Stimulated activated naive CD8-positive, alpha-beta T cell treated with anti-CD3 and anti-CD28 coated beads, Interleukin-15, amount 100 ng/mL, for 72 hours (primary cell): ENCODE measurements at regions not wholly inside any gene's neighbourhood (a gene's known extent, or its start where the extent isn't known, plus 50 kb on each side); places are given as distances from the start of the nearest gene placed in this dataset.

ENCODE experiments used
- ATAC-seq: fragments of 150-1000 bp; cut with Tn5 transposase; 2 replicates; pipeline ENCODE4 v1.10.0; 2021; ENCODE audit warnings: mild to moderate bottlenecking, moderate library complexity
- DNase-seq, 2 donors: peaks; one replicate each; pipeline ENCODE4 v3.0.0; 2021 to 2022
- H3K27ac Mint-ChIP-seq, 2 donors: one replicate each; pipeline ENCODE4 v1.8.0; 2022; ENCODE audit warnings: mild to moderate bottlenecking in 2 of 2, mixed read lengths in 2 of 2, moderate library complexity in 2 of 2
- H3K27me3 Mint-ChIP-seq: one replicate; pipeline ENCODE4 v1.8.0; 2022; ENCODE audit warnings: mixed read lengths
- H3K4me1 Mint-ChIP-seq: one replicate; pipeline ENCODE4 v1.8.0; 2022; ENCODE audit warnings: mild to moderate bottlenecking, mixed read lengths
- H3K4me3 Mint-ChIP-seq, 2 donors: one replicate each; pipeline ENCODE4 v1.8.0; 2022; ENCODE audit warnings: mild to moderate bottlenecking in 2 of 2, mixed read lengths in 2 of 2, moderate library complexity in 1 of 2
- H3K9me3 Mint-ChIP-seq, 2 donors: one replicate each; pipeline ENCODE4 v1.8.0; 2022; ENCODE audit warnings: mixed read lengths in 2 of 2

DNA sequence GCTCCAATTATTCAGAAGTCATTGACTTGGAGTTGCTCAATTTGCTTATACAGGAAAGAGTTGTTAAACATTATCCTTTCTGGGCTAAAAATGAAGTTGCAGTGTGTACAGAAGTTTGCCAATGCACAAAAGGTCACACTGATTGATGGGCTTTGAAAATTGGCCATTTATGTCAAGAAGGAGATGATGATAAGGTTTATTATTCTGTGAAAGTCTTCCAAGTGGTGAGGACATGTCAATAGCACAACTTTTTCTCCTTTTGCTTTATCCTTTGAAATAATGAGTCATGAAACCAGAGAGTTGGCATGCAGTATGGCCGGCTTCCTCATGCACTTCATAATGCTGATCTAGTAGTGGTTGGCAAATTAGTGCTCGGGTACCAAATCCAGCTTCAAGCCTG is 848.5 kb upstream of the WWC1 start:
- Mint-ChIP-seq H3K4me3 (no peak overlapping the region), H3K27ac (no peak overlapping the region), H3K4me1 (no peaks in the 10 kb centered on the region), H3K9me3 (peaks cover 6 to 9% of the 10 kb centered on the region in 2 donors), H3K27me3 (no peaks in the 10 kb centered on the region)
- ATAC-seq, result no peak
- DNase-seq, result no peak

DNA sequence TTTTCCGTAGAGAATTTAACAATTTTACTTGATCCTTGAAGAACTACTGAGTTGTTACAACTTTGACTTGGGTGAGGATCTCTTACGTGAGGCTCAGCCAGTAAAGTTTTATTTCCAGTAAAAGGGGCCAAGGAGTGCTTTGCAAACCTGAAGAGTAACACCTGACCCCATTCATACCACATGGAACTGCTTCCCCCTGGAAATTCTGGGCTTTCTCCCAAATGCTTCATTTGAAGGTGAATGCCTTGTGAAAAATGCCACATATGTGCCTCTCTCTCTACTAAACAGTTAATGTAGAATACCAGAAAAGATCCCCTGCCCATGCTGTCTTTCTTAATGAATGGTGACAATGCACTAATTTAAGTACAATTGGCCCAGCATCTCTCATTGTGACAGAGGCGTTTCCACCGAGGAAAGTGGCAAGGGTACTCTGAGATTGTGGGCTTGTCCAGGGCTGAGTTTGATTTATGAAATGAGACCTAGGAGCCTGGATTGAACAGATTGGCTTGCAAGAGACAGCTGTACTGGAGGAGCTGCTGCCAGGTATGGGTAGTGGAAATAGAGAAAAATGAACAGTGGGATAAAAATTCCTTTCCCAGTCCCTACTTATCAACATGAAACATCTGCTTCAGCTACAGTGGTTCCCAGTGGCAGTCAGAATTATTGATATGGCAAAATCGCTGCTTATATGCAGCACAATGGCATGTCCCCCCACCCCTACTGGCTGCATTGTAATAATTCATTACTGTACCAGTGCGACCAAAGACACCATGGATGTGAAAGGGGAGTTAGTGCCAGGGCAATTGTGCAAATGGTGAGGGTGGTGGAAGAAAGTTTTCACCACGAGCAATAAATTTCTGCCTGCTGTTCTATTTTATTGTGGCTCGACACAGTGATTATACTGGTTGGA is 843.7 kb upstream of the WWC1 start:
- no peak overlapping the region for H3K27ac Mint-ChIP-seq
- H3K27me3 Mint-ChIP-seq, result no peaks in the 10 kb centered on the region
- H3K4me1 Mint-ChIP-seq, result no peaks in the 10 kb centered on the region
- H3K9me3 Mint-ChIP-seq, result peaks cover 0 to 6% of the 10 kb centered on the region in 2 donors
- DNase-seq (no peak), ATAC-seq (no peak)
- no peak overlapping the region for H3K4me3 Mint-ChIP-seq

DNA sequence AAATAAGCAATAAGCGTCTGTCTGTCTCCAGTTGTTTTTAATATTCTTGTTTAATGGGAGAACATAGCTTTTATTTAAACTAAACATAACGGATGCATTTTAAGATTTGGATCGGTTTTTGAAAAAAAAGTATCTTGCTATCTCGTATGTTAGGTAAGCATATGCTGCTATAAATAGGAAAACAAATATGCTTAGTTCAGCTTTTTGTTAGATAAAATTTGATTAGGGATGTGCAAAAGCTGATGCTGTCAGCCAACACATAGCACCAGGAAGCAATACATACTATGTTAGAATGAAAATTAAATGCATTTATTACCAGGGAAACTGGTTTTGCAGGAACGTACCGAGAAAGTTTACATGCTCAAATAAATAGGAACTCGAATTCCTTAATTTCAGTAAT is 843.1 kb upstream of the WWC1 start:
- no peaks in the 10 kb centered on the region for H3K27me3 Mint-ChIP-seq
- DNase-seq, result no peak
- no peaks in the 10 kb centered on the region for H3K4me1 Mint-ChIP-seq
- no peak overlapping the region for H3K4me3 Mint-ChIP-seq
- no peak for ATAC-seq
- peaks cover 0 to 6% of the 10 kb centered on the region in 2 donors for H3K9me3 Mint-ChIP-seq
- no peak overlapping the region for H3K27ac Mint-ChIP-seq

DNA sequence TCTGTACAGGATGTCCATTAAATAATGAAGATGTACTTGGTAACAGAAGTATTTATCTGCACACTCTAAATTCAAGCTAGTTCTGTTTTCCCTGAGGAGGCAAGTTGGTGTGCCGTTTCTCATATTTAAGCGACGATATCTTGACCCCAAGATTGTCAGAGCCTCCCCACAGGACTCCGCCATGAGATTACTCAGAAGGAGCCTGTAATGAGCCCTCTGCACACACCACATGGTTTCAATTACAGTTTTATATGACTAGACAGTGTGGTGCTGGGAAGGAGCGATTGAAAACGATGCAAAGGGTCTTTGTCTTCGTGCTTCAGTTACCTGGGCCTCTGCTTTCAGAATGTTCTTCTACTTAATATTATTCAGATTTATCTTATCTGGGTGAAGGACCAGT is 840.4 kb upstream of the WWC1 start:
- DNase-seq (no peak), ATAC-seq (no peak)
- Mint-ChIP-seq H3K4me1 (no peaks in the 10 kb centered on the region), H3K9me3 (peaks cover 0 to 6% of the 10 kb centered on the region in 2 donors), H3K27ac (no peak overlapping the region), H3K4me3 (no peak overlapping the region), H3K27me3 (no peaks in the 10 kb centered on the region)

DNA sequence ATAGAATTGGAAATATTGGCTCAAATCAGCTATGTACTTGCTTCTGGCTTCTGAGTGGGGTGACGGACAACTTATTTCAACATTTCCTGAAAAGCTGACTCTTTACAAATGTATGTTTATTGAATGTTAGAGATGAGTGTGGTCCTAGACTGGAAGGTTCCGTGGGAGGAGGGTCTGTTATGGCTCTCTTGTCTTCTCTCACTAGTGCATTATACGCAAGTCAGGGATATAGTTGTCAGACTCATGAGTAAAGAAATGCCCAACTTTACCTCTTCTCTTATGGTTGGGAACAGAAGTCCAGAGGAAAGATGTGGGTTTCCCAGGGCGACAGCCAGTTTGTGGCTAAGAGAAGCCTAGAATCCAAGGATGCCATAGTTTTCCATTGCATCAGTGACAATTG is 839.3 kb upstream of the WWC1 start:
- Mint-ChIP-seq H3K27ac (no peak overlapping the region), H3K4me3 (no peak overlapping the region), H3K4me1 (no peaks in the 10 kb centered on the region), H3K27me3 (no peaks in the 10 kb centered on the region), H3K9me3 (peaks cover 0 to 6% of the 10 kb centered on the region in 2 donors)
- ATAC-seq (no peak), DNase-seq (no peak)

DNA sequence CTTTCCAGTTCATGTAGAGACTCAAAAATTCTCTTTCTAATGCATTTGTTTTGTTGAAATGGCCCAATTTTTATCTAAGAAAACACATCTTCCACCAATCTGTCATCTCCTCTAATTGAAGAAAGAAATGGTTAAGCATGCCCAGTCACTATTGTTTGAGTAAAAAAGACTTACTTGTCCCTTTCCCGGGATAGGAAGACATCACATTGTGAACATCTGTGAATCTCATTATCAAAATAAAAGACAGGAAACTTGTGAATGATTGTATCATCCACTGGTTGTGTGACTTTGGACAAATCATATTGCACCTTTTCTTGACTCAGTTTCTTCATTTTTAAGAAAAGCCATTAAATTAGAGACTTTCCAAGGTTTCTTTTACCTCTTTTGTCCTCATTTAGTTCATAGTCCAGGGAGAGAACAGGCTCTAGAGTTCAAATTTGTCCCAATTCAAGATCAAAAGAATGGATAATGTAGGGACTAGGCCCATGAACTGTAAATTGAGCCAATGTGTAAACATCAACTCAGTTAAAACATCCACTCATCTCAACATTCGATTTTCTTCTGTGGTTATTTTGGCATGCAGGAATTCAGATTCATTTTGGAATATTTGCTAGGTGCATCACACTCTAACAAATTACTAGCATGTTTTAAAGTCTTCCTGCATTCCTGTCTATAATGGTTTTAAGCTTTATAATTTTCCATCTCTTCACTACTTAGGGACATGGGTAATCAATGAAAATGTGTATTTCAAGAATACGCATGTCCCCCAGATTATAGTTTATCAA is 838.0 kb upstream of the WWC1 start:
- DNase-seq, result no peak
- no peaks in the 10 kb centered on the region for H3K4me1 Mint-ChIP-seq
- no peak for ATAC-seq
- H3K27ac Mint-ChIP-seq, result no peak overlapping the region
- H3K9me3 Mint-ChIP-seq, result peaks cover 0 to 6% of the 10 kb centered on the region in 2 donors
- H3K27me3 Mint-ChIP-seq, result no peaks in the 10 kb centered on the region
- no peak overlapping the region for H3K4me3 Mint-ChIP-seq

DNA sequence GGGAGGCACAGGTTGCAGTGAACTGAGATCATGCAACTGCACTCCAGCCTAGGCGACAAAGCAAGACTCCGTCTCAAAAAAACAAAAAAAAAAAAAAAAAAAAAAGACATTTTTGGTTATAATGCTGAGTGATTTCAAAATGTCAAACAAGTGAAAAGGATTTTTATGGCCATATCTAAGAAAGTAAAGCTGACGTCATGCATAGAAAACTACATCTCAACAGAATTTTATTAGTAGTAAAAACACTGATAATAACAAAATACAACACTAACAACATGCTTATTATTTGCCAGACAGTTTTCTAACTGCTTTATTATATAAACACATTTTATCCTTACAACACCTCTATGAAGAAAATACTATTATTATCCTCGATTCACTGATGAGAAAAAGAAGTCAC is 833.0 kb upstream of the WWC1 start:
- DNase-seq (no peak), ATAC-seq (no peak)
- Mint-ChIP-seq H3K4me3 (no peak overlapping the region), H3K27me3 (no peaks in the 10 kb centered on the region), H3K27ac (no peak overlapping the region), H3K9me3 (peaks cover 7 to 14% of the 10 kb centered on the region in 2 donors), H3K4me1 (no peaks in the 10 kb centered on the region)

DNA sequence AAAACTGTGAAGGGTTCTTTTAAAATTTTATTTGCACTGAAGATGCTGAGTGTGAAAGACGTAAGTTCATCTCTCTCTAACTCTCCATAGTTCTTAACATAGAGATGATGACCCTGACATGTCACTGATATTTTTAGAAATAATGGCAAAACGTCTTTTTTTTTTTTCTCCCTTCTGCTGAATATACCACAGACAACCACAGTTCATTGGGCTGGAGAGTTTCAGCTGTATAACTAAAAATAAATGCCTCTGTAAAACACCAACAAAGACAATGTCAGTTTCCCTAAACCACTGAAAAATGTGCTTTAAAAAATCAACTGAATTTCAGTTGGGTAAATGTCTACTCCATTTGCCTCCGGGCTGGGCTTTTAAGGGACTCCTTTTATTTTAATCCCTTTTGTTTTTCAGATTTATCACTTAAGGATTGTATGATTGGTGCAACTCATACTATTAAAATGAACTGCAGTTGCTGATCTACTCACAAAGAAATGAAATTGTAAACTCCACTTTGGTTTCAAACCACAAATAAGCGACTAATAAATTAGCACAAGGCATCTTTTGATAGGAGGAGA is 830.9 kb upstream of the WWC1 start:
- no peak overlapping the region for H3K27ac Mint-ChIP-seq
- H3K27me3 Mint-ChIP-seq, result no peaks in the 10 kb centered on the region
- H3K4me1 Mint-ChIP-seq, result no peaks in the 10 kb centered on the region
- ATAC-seq (no peak), DNase-seq (no peak)
- H3K4me3 Mint-ChIP-seq, result no peak overlapping the region
- peaks cover 7 to 14% of the 10 kb centered on the region in 2 donors for H3K9me3 Mint-ChIP-seq

DNA sequence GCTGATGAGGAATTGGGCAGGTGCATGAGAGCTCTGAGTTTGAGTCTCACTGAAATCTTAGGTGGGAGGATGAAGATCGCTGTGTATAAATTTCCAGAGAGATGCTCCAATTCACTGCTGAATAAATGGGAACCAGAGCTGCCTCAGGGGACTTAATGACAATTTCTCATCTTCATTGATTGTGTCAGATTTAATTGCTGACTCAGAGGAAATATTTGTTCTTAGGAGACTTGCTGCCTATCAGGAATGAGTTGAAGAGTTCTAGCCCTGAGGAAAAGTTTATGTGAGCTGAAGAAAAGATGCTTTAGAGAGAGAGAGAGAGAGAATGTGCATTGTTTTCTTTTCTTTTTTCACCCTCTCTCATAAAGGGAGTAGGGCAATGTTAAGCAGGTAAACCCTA is 827.5 kb upstream of the WWC1 start:
- Mint-ChIP-seq H3K9me3 (peaks cover 13 to 15% of the 10 kb centered on the region in 2 donors), H3K27ac (no peak overlapping the region), H3K27me3 (no peaks in the 10 kb centered on the region), H3K4me1 (no peaks in the 10 kb centered on the region), H3K4me3 (no peak overlapping the region)
- ATAC-seq (no peak), DNase-seq (no peak)

DNA sequence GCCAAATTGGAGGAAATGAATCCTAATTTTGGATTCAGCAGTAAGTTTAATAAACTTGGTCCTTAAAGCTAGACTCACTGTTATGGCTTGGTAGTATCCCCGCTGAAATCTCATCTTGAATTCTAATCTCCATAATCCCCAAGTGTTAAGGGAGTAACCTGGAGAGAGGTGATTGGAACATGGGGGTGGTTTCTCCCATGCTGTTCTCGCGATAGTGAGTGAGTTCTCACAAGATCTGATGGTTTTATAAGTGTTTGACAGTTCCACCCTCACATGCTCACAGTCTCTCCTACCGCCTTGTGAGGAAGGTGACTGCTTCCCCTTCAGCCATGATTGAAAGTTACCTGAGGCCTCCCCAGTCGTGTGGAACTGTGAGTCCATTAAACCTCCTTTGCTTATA is 824.5 kb upstream of the WWC1 start:
- ATAC-seq, result no peak
- no peaks in the 10 kb centered on the region for H3K4me1 Mint-ChIP-seq
- H3K27ac Mint-ChIP-seq, result no peak overlapping the region
- no peaks in the 10 kb centered on the region for H3K27me3 Mint-ChIP-seq
- peaks cover 12 to 13% of the 10 kb centered on the region in 2 donors for H3K9me3 Mint-ChIP-seq
- no peak overlapping the region for H3K4me3 Mint-ChIP-seq
- no peak for DNase-seq

DNA sequence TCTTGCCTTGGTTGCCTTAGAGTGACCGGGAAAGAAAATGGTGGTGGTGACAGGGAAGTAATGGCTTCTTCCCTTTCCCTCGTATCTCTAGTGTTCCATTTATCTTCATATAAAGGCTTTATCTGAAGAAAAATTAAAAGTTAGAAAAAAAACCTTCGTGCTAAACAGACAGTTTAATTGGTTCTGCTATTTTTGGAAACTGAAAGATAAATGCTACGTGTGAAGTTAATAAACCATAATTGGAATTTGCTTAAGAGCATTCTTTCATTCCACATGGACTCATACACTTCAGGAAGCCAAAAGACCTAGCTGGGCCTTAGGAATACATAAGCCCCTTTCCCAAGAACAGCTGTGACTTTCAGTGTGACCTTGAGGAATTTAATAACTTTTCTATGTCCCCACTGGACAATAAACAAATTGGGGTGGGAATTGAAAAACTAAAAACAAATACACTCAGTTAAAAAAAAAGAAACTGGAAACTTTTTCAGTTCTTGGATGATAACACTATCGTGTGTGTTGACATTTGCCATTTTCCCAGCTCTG is 818.8 kb upstream of the WWC1 start:
- DNase-seq (no peak), ATAC-seq (no peak)
- Mint-ChIP-seq H3K27me3 (no peaks in the 10 kb centered on the region), H3K9me3 (peaks cover 0 to 4% of the 10 kb centered on the region in 2 donors), H3K4me3 (no peak overlapping the region), H3K4me1 (no peaks in the 10 kb centered on the region), H3K27ac (no peak overlapping the region)

DNA sequence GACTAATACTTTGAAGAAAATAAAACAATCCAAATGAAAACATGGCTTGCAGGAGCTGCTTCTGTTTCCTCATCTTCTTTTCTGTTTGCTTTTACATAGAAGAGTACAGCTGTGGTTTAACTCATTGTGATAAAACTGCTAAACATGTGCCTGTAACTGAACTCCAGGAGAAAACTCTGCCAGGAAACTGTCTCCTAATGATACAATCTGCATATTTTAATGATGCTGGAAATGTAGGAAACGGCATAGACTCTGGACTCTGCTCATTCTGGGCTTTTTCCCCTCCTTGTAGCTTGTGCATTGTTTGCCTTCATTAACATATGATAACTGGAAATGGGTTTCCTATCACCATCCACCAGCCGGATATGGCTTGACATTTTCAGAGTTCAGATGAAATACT is 813.3 kb upstream of the WWC1 start:
- H3K4me3 Mint-ChIP-seq, result no peak overlapping the region

DNA sequence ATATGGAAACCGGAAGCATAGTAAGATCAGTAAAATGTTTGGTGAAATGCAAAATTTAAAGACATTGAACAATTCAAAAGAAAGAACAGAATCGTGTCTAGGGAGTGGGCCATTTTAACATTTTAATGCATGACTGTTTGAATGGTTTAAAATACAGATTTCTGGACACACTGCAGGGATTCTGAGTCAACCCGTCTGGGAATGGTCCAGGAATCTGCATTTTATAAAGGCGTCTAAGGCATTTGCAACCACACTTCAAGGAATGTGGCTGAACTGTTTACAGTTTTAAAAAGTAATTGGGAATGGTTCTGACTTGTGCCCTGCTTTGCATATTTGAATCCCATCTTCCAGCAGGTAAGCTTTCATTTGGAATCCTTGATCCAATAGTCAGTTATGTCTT is 811.7 kb upstream of the WWC1 start:
- Mint-ChIP-seq H3K4me3 (no peak overlapping the region), H3K4me1 (no peaks in the 10 kb centered on the region), H3K27ac (no peak overlapping the region), H3K9me3 (peaks cover 6 to 14% of the 10 kb centered on the region in 2 donors), H3K27me3 (no peaks in the 10 kb centered on the region)
- ATAC-seq (no peak), DNase-seq (no peak)

More for the DNA sequence above, 813.3 kb upstream of the WWC1 start:
- ATAC-seq, result no peak
- Mint-ChIP-seq H3K9me3 (peaks cover 5 to 7% of the 10 kb centered on the region in 2 donors), H3K4me1 (no peaks in the 10 kb centered on the region), H3K27me3 (no peaks in the 10 kb centered on the region), H3K27ac (no peak overlapping the region)
- no peak for DNase-seq

DNA sequence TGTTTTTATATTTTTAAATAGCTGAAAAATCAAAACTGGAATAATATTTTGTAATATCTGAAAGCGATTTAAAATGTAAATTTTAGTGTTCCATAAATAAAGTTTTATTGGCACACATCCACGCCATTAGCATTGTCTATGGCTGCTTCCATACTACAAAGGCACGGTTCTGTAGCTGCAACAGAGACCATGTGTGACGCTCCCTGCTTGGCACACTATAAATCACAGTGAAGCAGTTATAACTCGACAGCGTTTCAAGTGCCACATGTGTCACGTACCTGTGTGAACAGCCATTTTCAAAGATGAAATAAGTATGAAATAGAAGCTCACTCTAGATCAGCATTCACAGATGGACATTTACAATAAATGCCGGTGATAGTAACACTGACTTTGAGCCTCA is 810.1 kb upstream of the WWC1 start:
- DNase-seq, result no peak
- no peaks in the 10 kb centered on the region for H3K27me3 Mint-ChIP-seq

DNA sequence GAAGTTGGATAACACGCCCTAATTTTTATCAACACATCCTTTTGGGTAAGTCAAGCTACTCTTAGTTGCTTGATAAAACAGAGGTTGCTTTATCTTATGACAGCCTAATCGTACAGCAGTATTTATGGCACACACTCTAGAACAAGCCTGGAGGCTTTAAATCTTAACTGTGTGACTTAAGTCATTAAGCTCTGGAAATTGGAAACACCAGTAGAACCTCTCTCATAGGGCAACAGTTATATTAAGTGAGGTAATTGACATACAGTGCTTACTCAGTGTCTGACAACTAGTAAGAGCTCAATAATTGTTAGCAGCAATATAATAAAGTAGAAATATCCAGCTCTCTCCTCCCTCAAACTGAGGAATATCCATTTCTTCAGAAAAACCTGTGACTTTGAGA is 808.9 kb upstream of the WWC1 start:
- peaks cover 6 to 21% of the 10 kb centered on the region in 2 donors for H3K9me3 Mint-ChIP-seq
- no peaks in the 10 kb centered on the region for H3K27me3 Mint-ChIP-seq
- H3K4me1 Mint-ChIP-seq, result no peaks in the 10 kb centered on the region
- no peak overlapping the region for H3K4me3 Mint-ChIP-seq
- DNase-seq, result no peak
- H3K27ac Mint-ChIP-seq, result no peak overlapping the region
- no peak for ATAC-seq

More for the DNA sequence above, 810.1 kb upstream of the WWC1 start:
- H3K4me3 Mint-ChIP-seq, result no peak overlapping the region
- ATAC-seq, result no peak
- no peak overlapping the region for H3K27ac Mint-ChIP-seq
- peaks cover 6 to 18% of the 10 kb centered on the region in 2 donors for H3K9me3 Mint-ChIP-seq
- H3K4me1 Mint-ChIP-seq, result no peaks in the 10 kb centered on the region
